ENCODE measurements at regions not wholly inside any gene's neighbourhood (a gene's known extent, or its start where the extent isn't known, plus 50 kb on each side); places are given as distances from the start of the nearest gene placed in this dataset.

- ATAC-seq = no peak
- TF ChIP-seq TCF7L2 (IDR thresholded peaks at IDR 0.05; ENCODE audit: low read depth, low read length) = no peak
- TF ChIP-seq POLR2AphosphoS5 (IDR thresholded peaks at IDR 0.05; ENCODE audit: low read depth, low read length) = no peak
- no peak for TF ChIP-seq CTCF (IDR thresholded peaks at IDR 0.05)
- TF ChIP-seq SIN3A (IDR thresholded peaks at IDR 0.05; ENCODE audit: borderline replicate concordance, insufficient read depth, low read depth, low read length) = no peak
- TF ChIP-seq, protein P1, sequence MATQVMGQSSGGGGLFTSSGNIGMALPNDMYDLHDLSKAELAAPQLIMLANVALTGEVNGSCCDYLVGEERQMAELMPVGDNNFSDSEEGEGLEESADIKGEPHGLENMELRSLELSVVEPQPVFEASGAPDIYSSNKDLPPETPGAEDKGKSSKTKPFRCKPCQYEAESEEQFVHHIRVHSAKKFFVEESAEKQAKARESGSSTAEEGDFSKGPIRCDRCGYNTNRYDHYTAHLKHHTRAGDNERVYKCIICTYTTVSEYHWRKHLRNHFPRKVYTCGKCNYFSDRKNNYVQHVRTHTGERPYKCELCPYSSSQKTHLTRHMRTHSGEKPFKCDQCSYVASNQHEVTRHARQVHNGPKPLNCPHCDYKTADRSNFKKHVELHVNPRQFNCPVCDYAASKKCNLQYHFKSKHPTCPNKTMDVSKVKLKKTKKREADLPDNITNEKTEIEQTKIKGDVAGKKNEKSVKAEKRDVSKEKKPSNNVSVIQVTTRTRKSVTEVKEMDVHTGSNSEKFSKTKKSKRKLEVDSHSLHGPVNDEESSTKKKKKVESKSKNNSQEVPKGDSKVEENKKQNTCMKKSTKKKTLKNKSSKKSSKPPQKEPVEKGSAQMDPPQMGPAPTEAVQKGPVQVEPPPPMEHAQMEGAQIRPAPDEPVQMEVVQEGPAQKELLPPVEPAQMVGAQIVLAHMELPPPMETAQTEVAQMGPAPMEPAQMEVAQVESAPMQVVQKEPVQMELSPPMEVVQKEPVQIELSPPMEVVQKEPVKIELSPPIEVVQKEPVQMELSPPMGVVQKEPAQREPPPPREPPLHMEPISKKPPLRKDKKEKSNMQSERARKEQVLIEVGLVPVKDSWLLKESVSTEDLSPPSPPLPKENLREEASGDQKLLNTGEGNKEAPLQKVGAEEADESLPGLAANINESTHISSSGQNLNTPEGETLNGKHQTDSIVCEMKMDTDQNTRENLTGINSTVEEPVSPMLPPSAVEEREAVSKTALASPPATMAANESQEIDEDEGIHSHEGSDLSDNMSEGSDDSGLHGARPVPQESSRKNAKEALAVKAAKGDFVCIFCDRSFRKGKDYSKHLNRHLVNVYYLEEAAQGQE (IDR thresholded peaks at IDR 0.05; ENCODE audit: insufficient read depth in 1 of 2, low read depth in 2 of 2, low read length in 1 of 2) = no peak
- Histone ChIP-seq H3K9me3 (ENCODE audit: control insufficient read depth, insufficient read depth, low read depth, low read length) (no peaks in the 10 kb centered on the region), H3K4me3 (ENCODE audit: low read depth in 2 of 2, low read length in 2 of 2) (no peak overlapping the region), H3K27me3 (ENCODE audit: control insufficient read depth, insufficient read depth, low read length) (no peaks in the 10 kb centered on the region), H3K4me1 (ENCODE audit: control insufficient read depth, insufficient read depth, low read length) (no peaks in the 10 kb centered on the region), H3K36me3 (ENCODE audit: control insufficient read depth, insufficient read depth, low read length) (no peaks in the 10 kb centered on the region), H3K27ac (ENCODE audit: low read length) (no peak overlapping the region)
- ChIA-PET CTCF (no interaction called here), POLR2A (no interaction called here)
- no peak for DNase-seq (ENCODE audit: low read depth, low spot score)
- in situ Hi-C loops (cut with HindIII; ENCODE audit: low pct_unique_long_range_greater_than_20kb, low sequenced_read_pairs) (no loop called here), intact Hi-C loops (cut with micrococcal nuclease; ENCODE audit: unreplicated experiment) (no loop called here)
- BruUV-seq (replicated peaks) = no TSS peak
Observed at GRCh38 chr5:82730913-82731312, 346.3 kb downstream of the TMEM167A start.

GRCh38 chr5:82728926-82729702, 348.1 kb downstream of the TMEM167A start:
- DNase-seq (ENCODE audit: low read depth, low spot score) (no peak), ATAC-seq (no peak)
- intact Hi-C loops (cut with micrococcal nuclease; ENCODE audit: unreplicated experiment) (no loop called here), in situ Hi-C loops (cut with HindIII; ENCODE audit: low pct_unique_long_range_greater_than_20kb, low sequenced_read_pairs) (no loop called here)
- Histone ChIP-seq H3K27me3 (ENCODE audit: control insufficient read depth, insufficient read depth, low read length) (no peaks in the 10 kb centered on the region), H3K27ac (ENCODE audit: low read length) (no peak overlapping the region), H3K36me3 (ENCODE audit: control insufficient read depth, insufficient read depth, low read length) (no peaks in the 10 kb centered on the region), H3K4me1 (ENCODE audit: control insufficient read depth, insufficient read depth, low read length) (no peaks in the 10 kb centered on the region), H3K4me3 (ENCODE audit: low read depth in 2 of 2, low read length in 2 of 2) (no peak overlapping the region), H3K9me3 (ENCODE audit: control insufficient read depth, insufficient read depth, low read depth, low read length) (no peaks in the 10 kb centered on the region)
- ChIA-PET CTCF (no interaction called here), POLR2A (interaction anchor here (0.6 kb wide), 1 partner anchor 356 kb away, joined by 3 read pairs; no protein-coding TSS in a partner anchor)
- TF ChIP-seq POLR2AphosphoS5 (IDR thresholded peaks at IDR 0.05; ENCODE audit: low read depth, low read length) = no peak
- TF ChIP-seq TCF7L2 (IDR thresholded peaks at IDR 0.05; ENCODE audit: low read depth, low read length) = no peak
- TF ChIP-seq, protein P1 (IDR thresholded peaks at IDR 0.05; ENCODE audit: insufficient read depth in 1 of 2, low read depth in 2 of 2, low read length in 1 of 2) = no peak
- no peak for TF ChIP-seq CTCF (IDR thresholded peaks at IDR 0.05)
- TF ChIP-seq SIN3A (IDR thresholded peaks at IDR 0.05; ENCODE audit: borderline replicate concordance, insufficient read depth, low read depth, low read length) = no peak
- no TSS peak for BruUV-seq (replicated peaks)
